Liver (tissue), 8 donors: ENCODE measurements at regions not wholly inside any gene's neighbourhood (a gene's known extent, or its start where the extent isn't known, plus 50 kb on each side); places are given as distances from the start of the nearest gene placed in this dataset.

ENCODE experiments used
- DNase-seq: peaks from one replicate; pipeline ENCODE4 v3.0.0-alpha.2; 2017; ENCODE audit warnings: low spot score
- H3K27ac ChIP-seq, 2 donors: one replicate each; pipeline ENCODE4 v1.7.0; 2013; ENCODE audit warnings: inconsistent platforms in 2 of 2, low read length in 2 of 2, control low read depth in 1 of 2, low read depth in 1 of 2, mild to moderate bottlenecking in 1 of 2
- H3K27me3 ChIP-seq, 4 donors: one replicate each; pipeline versions ENCODE4 v1.6.1 to v1.7.0; 2013; ENCODE audit warnings: low read length in 3 of 4, inconsistent platforms in 1 of 4, mild to moderate bottlenecking in 1 of 4, moderate library complexity in 1 of 4; ENCODE audit not compliant: control insufficient read depth in 4 of 4, insufficient read depth in 4 of 4
- H3K36me3 ChIP-seq, 4 donors: one replicate each; pipeline versions ENCODE4 v1.6.1 to v1.7.0; 2013; ENCODE audit warnings: low read length in 3 of 4, mild to moderate bottlenecking in 3 of 4, low read depth in 1 of 4, moderate library complexity in 1 of 4; ENCODE audit not compliant: control insufficient read depth in 4 of 4, insufficient read depth in 3 of 4
- H3K4me1 ChIP-seq, 4 donors: one replicate each; pipeline versions ENCODE4 v1.6.1 to v1.7.0; 2013; ENCODE audit warnings: low read length in 3 of 4, mild to moderate bottlenecking in 3 of 4, moderate library complexity in 1 of 4; ENCODE audit not compliant: control insufficient read depth in 4 of 4, insufficient read depth in 4 of 4
- H3K4me3 ChIP-seq, 3 donors: one replicate each; pipeline versions ENCODE4 v1.6.1 to v1.7.0; 2013; ENCODE audit warnings: low read length in 3 of 3, control low read depth in 1 of 3, low read depth in 1 of 3, mild to moderate bottlenecking in 1 of 3
- H3K9ac ChIP-seq, 2 donors: one replicate each; pipeline ENCODE4 v1.7.0; 2013; ENCODE audit warnings: low read length in 2 of 2, mild to moderate bottlenecking in 2 of 2, moderate library complexity in 2 of 2, control low read depth in 1 of 2, low read depth in 1 of 2
- H3K9me3 ChIP-seq, 4 donors: one replicate each; pipeline versions ENCODE4 v1.6.1 to v1.7.0; 2013; ENCODE audit warnings: low read length in 3 of 4; ENCODE audit not compliant: control insufficient read depth in 4 of 4
- ATF3 ChIP-seq: IDR thresholded peaks from 2 replicates; pipeline ENCODE4 v1.6.1; 2016; ENCODE audit warnings: antibody characterized with exemption
- CTCF ChIP-seq: fragments of 150-350 bp; IDR thresholded peaks from 2 replicates; pipeline ENCODE4 v1.5.1; 2017; ENCODE audit warnings: improper control_type of control experiment, low read depth, low read length; ENCODE audit not compliant: missing input control
- EGR1 ChIP-seq, 2 donors: IDR thresholded peaks; 2 replicates each; pipeline ENCODE4 v1.6.1; 2016 to 2018; ENCODE audit warnings: antibody characterized with exemption in 2 of 2, low read depth in 2 of 2
- FOXA1 ChIP-seq: IDR thresholded peaks from 2 replicates; pipeline ENCODE4 v1.6.1; 2016; ENCODE audit warnings: antibody characterized with exemption
- GABPA ChIP-seq, 2 donors: IDR thresholded peaks in 1 of 2; conservative IDR thresholded peaks in 1 of 2; 2 replicates each; pipeline ENCODE4 v1.6.1; 2016; ENCODE audit warnings: antibody characterized with exemption in 2 of 2, mild to moderate bottlenecking in 1 of 2, moderate library complexity in 1 of 2
- HNF4A ChIP-seq, 2 donors: conservative IDR thresholded peaks; 2 replicates each; pipeline ENCODE4 v1.6.1; 2016; ENCODE audit warnings: antibody characterized with exemption in 2 of 2, mild to moderate bottlenecking in 2 of 2
- JUND ChIP-seq, 2 donors: IDR thresholded peaks; 2 replicates each; pipeline ENCODE4 v1.6.1; 2016; ENCODE audit warnings: antibody characterized with exemption in 2 of 2
- NR2F2 ChIP-seq: IDR thresholded peaks from 2 replicates; pipeline ENCODE4 v1.6.1; 2016; ENCODE audit warnings: antibody characterized with exemption
- RAD21 ChIP-seq, 2 donors: IDR thresholded peaks; 2 replicates each; pipeline ENCODE4 v1.6.1; 2016; ENCODE audit warnings: antibody characterized with exemption in 2 of 2, mild to moderate bottlenecking in 2 of 2
- REST ChIP-seq: IDR thresholded peaks from 2 replicates; pipeline ENCODE4 v1.6.1; 2016; ENCODE audit warnings: antibody characterized with exemption, mild to moderate bottlenecking
- RXRA ChIP-seq, 2 donors: IDR thresholded peaks; 2 replicates each; pipeline ENCODE4 v1.6.1; 2017 to 2018; ENCODE audit warnings: antibody characterized with exemption in 2 of 2, mild to moderate bottlenecking in 1 of 2
- SP1 ChIP-seq: IDR thresholded peaks from 2 replicates; pipeline ENCODE4 v1.6.1; 2018; ENCODE audit warnings: antibody characterized with exemption, mild to moderate bottlenecking
- WGBS: extraction: QIAGEN DNeasy Blood & Tissue Kit; methylation state at CpG from one replicate; pipeline ENCODE4 v1.1.7; 2013; 5-methylcytosine and 5-hydroxymethylcytosine counted together
- donor health status: healthy.
- donor health status: healthy.
- donor health status: healthy.
- donor health status: healthy.
- donor health status: healthy.

GRCh38 chr9:95595721-95596295, 79.0 kb upstream of the PTCH1 start:
- no peak for DNase-seq
- no peaks in the 10 kb centered on the region for H3K4me1 ChIP-seq
- no peaks in the 10 kb centered on the region for H3K27me3 ChIP-seq
- no peaks in the 10 kb centered on the region for H3K36me3 ChIP-seq
- no peaks in the 10 kb centered on the region for H3K9me3 ChIP-seq
- 98% methylated on average over 15 of the region's 15 CpGs for WGBS
- H3K9ac ChIP-seq, result no peak overlapping the region
- no peak for TF ChIP-seq ATF3
- TF ChIP-seq HNF4A (conservative IDR thresholded peaks at IDR 0.05), result no peak
- no peak for TF ChIP-seq GABPA (IDR thresholded peaks at IDR 0.05 in 1 of 2, conservative IDR thresholded peaks at IDR 0.05 in 1 of 2)
- TF ChIP-seq RAD21 (IDR thresholded peaks at IDR 0.05), result no peak
- no peak for TF ChIP-seq FOXA1
- no peak for TF ChIP-seq NR2F2
- no peak for TF ChIP-seq REST
- H3K4me3 ChIP-seq, result no peak overlapping the region
- H3K27ac ChIP-seq, result no peak overlapping the region

- H3K27me3 ChIP-seq, result no peaks in the 10 kb centered on the region
- WGBS, result 89% methylated on average over 5 of the region's 5 CpGs
- no peak overlapping the region for H3K27ac ChIP-seq
- no peak for TF ChIP-seq CTCF
- no peak overlapping the region for H3K9ac ChIP-seq
- no peaks in the 10 kb centered on the region for H3K9me3 ChIP-seq
- no peaks in the 10 kb centered on the region for H3K36me3 ChIP-seq
- no peak for DNase-seq
- no peak overlapping the region for H3K4me3 ChIP-seq
- H3K4me1 ChIP-seq, result peaks cover 2 to 12% (median 8%) of the 10 kb centered on the region in 4 donors
Measured at GRCh38 chr9:95592931-95593330, 76.2 kb upstream of the PTCH1 start.

- no peak for DNase-seq
- Histone ChIP-seq H3K36me3 (no peaks in the 10 kb centered on the region), H3K4me1 (peaks cover 2 to 12% (median 8%) of the 10 kb centered on the region in 4 donors), H3K9ac (peak overlapping the region in 1 of 2 donors; percentile 6), H3K9me3 (no peaks in the 10 kb centered on the region), H3K4me3 (no peak overlapping the region), H3K27me3 (no peaks in the 10 kb centered on the region), H3K27ac (peak overlapping the region in 1 of 2 donors; percentile 28)
- WGBS, result 50% methylated on average over 9 of the region's 9 CpGs
- TF ChIP-seq EGR1 (IDR thresholded peaks at IDR 0.05; ENCODE audit: low read depth in 2 of 2) (no peak), HNF4A (conservative IDR thresholded peaks at IDR 0.05) (peak in 1 of 2 donors; percentile 7), RAD21 (IDR thresholded peaks at IDR 0.05) (peak; percentile 5 to 24), RXRA (IDR thresholded peaks at IDR 0.05) (peak in 1 of 2 donors; percentile 17), JUND (IDR thresholded peaks at IDR 0.05) (no peak), SP1 (peak; percentile 48)
Measured at GRCh38 chr9:95588724-95589588, 72.2 kb upstream of the PTCH1 start.
